ENCODE measurements at regions not wholly inside any gene's neighbourhood (a gene's known extent, or its start where the extent isn't known, plus 50 kb on each side); places are given as distances from the start of the nearest gene placed in this dataset.
"Not testable (repeated sequence)": the region's sequence is repeated elsewhere in the genome, so short reads cannot be mapped to it uniquely, and the experiment has no call there.

DNA sequence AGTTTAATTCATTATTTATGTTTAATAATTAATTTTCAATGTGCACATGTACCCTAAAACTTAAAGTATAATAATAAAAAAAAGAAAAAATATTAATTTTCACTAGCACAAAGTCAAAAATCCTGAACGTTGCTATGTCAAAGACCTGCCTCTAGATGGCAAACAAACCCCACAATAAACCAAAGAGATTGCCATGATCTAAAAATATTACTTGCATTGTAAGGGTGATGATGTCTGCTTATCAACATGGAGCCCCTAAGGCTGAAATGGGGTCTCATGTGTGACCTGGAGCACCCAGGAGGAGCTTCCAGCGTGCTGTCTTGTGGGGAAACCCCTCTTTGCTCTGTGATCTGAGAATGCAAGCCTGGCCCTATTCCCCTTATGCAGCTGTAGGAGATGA, 1259.3 kb downstream of the RPIA start:
- TF ChIP-seq EZH2 (IDR thresholded peaks at IDR 0.05); POLR2AphosphoS5 (IDR thresholded peaks at IDR 0.05; ENCODE audit: borderline replicate concordance, low read depth, low read length): not testable (repeated sequence)

Measured in SK-N-MC (cell line).